ENCODE measurements at regions not wholly inside any gene's neighbourhood (a gene's known extent, or its start where the extent isn't known, plus 50 kb on each side); places are given as distances from the start of the nearest gene placed in this dataset.
"Not testable (repeated sequence)": the region's sequence is repeated elsewhere in the genome, so short reads cannot be mapped to it uniquely, and the experiment has no call there.

GRCh38 chr1:82094136-82094535, 293.4 kb downstream of the ADGRL2 start:
- intact Hi-C loops (cut with DNase I, micrococcal nuclease), result no loop called here
- ATAC-seq (no peak), DNase-seq (no peak)

GRCh38 chr1:82091729-82092128, 291.0 kb downstream of the ADGRL2 start:
- no peak for DNase-seq
- no peak for ATAC-seq
- intact Hi-C loops (cut with DNase I, micrococcal nuclease), result no loop called here

- intact Hi-C loops (cut with DNase I, micrococcal nuclease), result no loop called here
- DNase-seq (no peak), ATAC-seq (no peak)
These were observed 290.5 kb downstream of the ADGRL2 start for GRCh38 chr1:82091265-82091664.

- ATAC-seq (no peak), DNase-seq (no peak)
- intact Hi-C loops (cut with DNase I, micrococcal nuclease), result no loop called here
These were observed 289.4 kb downstream of the ADGRL2 start for GRCh38 chr1:82090104-82090503.

- ATAC-seq (no peak), DNase-seq (no peak)
- intact Hi-C loops (cut with DNase I, micrococcal nuclease), result no loop called here
These were observed 286.0 kb downstream of the ADGRL2 start for GRCh38 chr1:82086739-82087138.

- ATAC-seq (no peak), DNase-seq (no peak)
- intact Hi-C loops (cut with DNase I, micrococcal nuclease), result no loop called here
These were observed 278.9 kb downstream of the ADGRL2 start for GRCh38 chr1:82079607-82080006.

- ATAC-seq (no peak), DNase-seq (no peak)
- intact Hi-C loops (cut with DNase I, micrococcal nuclease), result no loop called here
These were observed 272.9 kb downstream of the ADGRL2 start for GRCh38 chr1:82073659-82074058.

- intact Hi-C loops (cut with DNase I, micrococcal nuclease), result no loop called here
- DNase-seq (no peak), ATAC-seq (no peak)
These were observed 272.3 kb downstream of the ADGRL2 start for GRCh38 chr1:82073071-82073470.

- intact Hi-C loops (cut with DNase I, micrococcal nuclease), result no loop called here
- no peak for DNase-seq
- ATAC-seq, result no peak
These were observed 265.2 kb downstream of the ADGRL2 start for GRCh38 chr1:82065916-82066315.

GRCh38 chr1:82064691-82065090, 264.0 kb downstream of the ADGRL2 start:
- ATAC-seq, result no peak
- intact Hi-C loops (cut with DNase I, micrococcal nuclease), result no loop called here

GRCh38 chr1:82062206-82062605, 261.5 kb downstream of the ADGRL2 start:
- ATAC-seq (no peak), DNase-seq (no peak)
- intact Hi-C loops (cut with DNase I, micrococcal nuclease), result no loop called here

More at GRCh38 chr1:82064691-82065090, 264.0 kb downstream of the ADGRL2 start:
- DNase-seq, result no peak

- ATAC-seq, result no peak
- no peak for DNase-seq
- intact Hi-C loops (cut with DNase I, micrococcal nuclease), result no loop called here
These were observed 259.2 kb downstream of the ADGRL2 start for GRCh38 chr1:82059959-82060358.

GRCh38 chr1:82057011-82057410, 256.3 kb downstream of the ADGRL2 start:
- intact Hi-C loops (cut with DNase I, micrococcal nuclease), result no loop called here
- DNase-seq (no peak), ATAC-seq (no peak)

GRCh38 chr1:82055375-82055774, 254.6 kb downstream of the ADGRL2 start:
- intact Hi-C loops (cut with DNase I, micrococcal nuclease); ATAC-seq; DNase-seq: not testable (repeated sequence)

- DNase-seq, result no peak
- intact Hi-C loops (cut with DNase I, micrococcal nuclease), result no loop called here
- ATAC-seq, result no peak
These were observed 251.8 kb downstream of the ADGRL2 start for GRCh38 chr1:82052563-82052962.

- no peak for DNase-seq
- intact Hi-C loops (cut with DNase I, micrococcal nuclease), result no loop called here
- ATAC-seq, result no peak
These were observed 247.9 kb downstream of the ADGRL2 start for GRCh38 chr1:82048596-82048995.

- ATAC-seq, result no peak
- intact Hi-C loops (cut with DNase I, micrococcal nuclease), result no loop called here
- no peak for DNase-seq
These were observed 244.5 kb downstream of the ADGRL2 start for GRCh38 chr1:82045221-82045620.

- DNase-seq, result no peak
- no peak for ATAC-seq
- intact Hi-C loops (cut with DNase I, micrococcal nuclease), result no loop called here
These were observed 243.8 kb downstream of the ADGRL2 start for GRCh38 chr1:82044536-82044935.

- ATAC-seq (no peak), DNase-seq (no peak)
- intact Hi-C loops (cut with DNase I, micrococcal nuclease), result no loop called here
These were observed 243.4 kb downstream of the ADGRL2 start for GRCh38 chr1:82044111-82044510.

- DNase-seq (no peak), ATAC-seq (no peak)
- intact Hi-C loops (cut with DNase I, micrococcal nuclease), result no loop called here
These were observed 241.7 kb downstream of the ADGRL2 start for GRCh38 chr1:82042306-82043060.

Measured in left colon (tissue), 2 donors.